ENCODE measurements at regions not wholly inside any gene's neighbourhood (a gene's known extent, or its start where the extent isn't known, plus 50 kb on each side); places are given as distances from the start of the nearest gene placed in this dataset.

DNA sequence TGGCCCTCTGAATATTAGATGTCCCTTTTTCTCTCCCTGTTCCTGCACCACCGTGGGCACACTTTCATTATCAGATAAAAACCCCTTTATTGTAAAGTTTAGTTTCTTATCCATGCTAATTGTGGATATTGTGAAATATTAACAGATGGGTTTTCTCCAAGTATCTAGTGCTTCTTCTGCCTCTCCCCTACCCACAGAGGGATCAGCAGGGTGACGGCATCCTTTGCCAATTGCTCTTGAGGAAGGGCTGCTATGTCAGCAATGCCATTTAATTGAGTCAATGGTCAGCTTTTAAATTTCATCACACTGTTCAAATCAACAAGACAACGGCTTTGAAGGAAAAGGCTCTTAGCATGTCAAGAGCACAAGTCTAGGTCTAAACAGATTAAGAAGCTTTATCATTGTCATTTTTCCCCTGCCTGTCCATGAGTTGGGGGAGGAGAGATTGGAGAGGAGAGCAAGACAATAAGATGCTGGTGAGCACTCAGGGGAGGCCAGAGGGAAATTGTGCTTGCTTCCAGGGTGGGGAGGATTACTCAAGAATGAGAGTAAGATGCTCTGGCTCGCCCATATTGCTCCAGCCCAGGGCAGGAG lies 443.0 kb upstream of the CCL2 start:
- Histone ChIP-seq H4K8ac (ENCODE audit: low read depth in 2 of 2, low read length in 2 of 2) (no peak overlapping the region), H4K91ac (ENCODE audit: insufficient read depth, low read depth, low read length) (no peak overlapping the region), H3K4me3 (ENCODE audit: insufficient read depth, low read depth, low read length) (no peak overlapping the region), H2AK5ac (ENCODE audit: low read depth, low read length) (no peak overlapping the region), H2AFZ (replicated peaks; ENCODE audit: low read length, poor library complexity) (no peak overlapping the region), H3K9ac (ENCODE audit: low read depth, low read length) (no peak overlapping the region), H3K4me1 (ENCODE audit: control insufficient read depth, insufficient read depth, low read length) (no peaks in the 10 kb centered on the region), H3K27me3 (ENCODE audit: control insufficient read depth, insufficient read depth, low read length) (no peaks in the 10 kb centered on the region), H3K4ac (ENCODE audit: low read depth, low read length) (no peak overlapping the region), H3K27ac (ENCODE audit: insufficient read depth, low read length) (no peak overlapping the region), H2BK120ac (ENCODE audit: low read depth, low read length) (no peak overlapping the region), H2BK5ac (ENCODE audit: low read depth, low read length, poor library complexity, severe bottlenecking) (no peak overlapping the region), H3K23ac (ENCODE audit: low read depth, low read length) (no peak overlapping the region), H3K36me3 (ENCODE audit: control insufficient read depth, insufficient read depth, low read length) (no peaks in the 10 kb centered on the region), H4K5ac (ENCODE audit: low read depth, low read length) (no peak overlapping the region), H3K79me1 (ENCODE audit: low read depth in 1 of 2, low read length in 2 of 2) (no peaks in the 10 kb centered on the region), H3K56ac (ENCODE audit: extremely low read depth, insufficient read depth, low read length) (no peak overlapping the region), H3K9me3 (ENCODE audit: control insufficient read depth, insufficient read depth, low read length) (no peaks in the 10 kb centered on the region), H3K9me1 (ENCODE audit: insufficient read depth, low read length) (no peaks in the 10 kb centered on the region), H3K14ac (replicated peaks; ENCODE audit: low read depth, low read length) (no peak overlapping the region), H3K4me2 (ENCODE audit: low read depth, low read length) (no peak overlapping the region), H4K20me1 (ENCODE audit: insufficient read depth, low read length) (no peaks in the 10 kb centered on the region), H2AK9ac (replicated peaks; ENCODE audit: low read depth, low read length, poor library complexity) (no peak overlapping the region), H3K18ac (ENCODE audit: low read depth, low read length) (no peak overlapping the region), H2BK20ac (ENCODE audit: low read depth, low read length) (no peak overlapping the region), H2BK15ac (ENCODE audit: low read depth, low read length) (no peak overlapping the region)
- dilution Hi-C loops (cut with HindIII; ENCODE audit: low sequenced_read_pairs, unreplicated experiment) (no loop called here), in situ Hi-C loops (cut with MboI; ENCODE audit: low sequenced_read_pairs) (no loop called here), intact Hi-C loops (cut with micrococcal nuclease) (no loop called here)
- POLR2A ChIA-PET (ENCODE audit: unreplicated experiment) = no interaction called here
- no peak for DNase-seq
- no TSS peak for BruUV-seq (replicated peaks)
- CTCF ChIA-PET = interaction anchor here (0.6 kb wide), 1 partner anchor 8 kb away, joined by 3 read pairs; no protein-coding TSS in a partner anchor
- ATAC-seq (ENCODE audit: low read depth) = no peak
- TF ChIP-seq FOS (IDR thresholded peaks at IDR 0.05; ENCODE audit: low read depth, low read length) (no peak), CEBPB (IDR thresholded peaks at IDR 0.05; ENCODE audit: low read depth, low read length) (no peak), MAFK (IDR thresholded peaks at IDR 0.05; ENCODE audit: low read depth, low read length) (no peak), RCOR1 (IDR thresholded peaks at IDR 0.05; ENCODE audit: insufficient replicate concordance, low read length) (no peak)
- WGBS, 2 experiments (ENCODE audit: extremely low coverage in 2 of 2, insufficient read length in 1 of 2) = no CpG with 5 or more reads among the region's 4 CpGs

Measured in IMR-90 (cell line).